Fibroblast of the aortic adventitia (primary cell): ENCODE measurements at regions not wholly inside any gene's neighbourhood (a gene's known extent, or its start where the extent isn't known, plus 50 kb on each side); places are given as distances from the start of the nearest gene placed in this dataset.

ENCODE experiments used
- DNase-seq: peaks from one replicate; pipeline ENCODE4 v3.0.0-alpha.2; 2010; ENCODE audit warnings: low read depth
- H3K4me3 ChIP-seq: 2 replicates; pipeline ENCODE4 v1.5.1; 2011; ENCODE audit warnings: low read depth, mild to moderate bottlenecking, control low read depth, low read length, moderate library complexity
- CTCF ChIP-seq: IDR thresholded peaks from 2 replicates; pipeline ENCODE4 v1.5.1; 2011; ENCODE audit warnings: mild to moderate bottlenecking, low read length, control low read depth, inconsistent platforms; ENCODE audit not compliant: insufficient read depth

GRCh38 chr6:19349429-19349828, 487.7 kb upstream of the ID4 start:
- TF ChIP-seq CTCF: no peak
- DNase-seq: no peak
- no peak overlapping the region for H3K4me3 ChIP-seq

- H3K4me3 ChIP-seq: no peak overlapping the region
- no peak for TF ChIP-seq CTCF
- DNase-seq: no peak
These were observed 483.0 kb upstream of the ID4 start for GRCh38 chr6:19354181-19354580.

GRCh38 chr6:19356692-19357091, 480.5 kb upstream of the ID4 start:
- H3K4me3 ChIP-seq: no peak overlapping the region
- no peak for TF ChIP-seq CTCF
- DNase-seq: no peak

GRCh38 chr6:19362396-19362795, 474.8 kb upstream of the ID4 start:
- DNase-seq: no peak
- TF ChIP-seq CTCF: no peak
- no peak overlapping the region for H3K4me3 ChIP-seq

GRCh38 chr6:19368511-19368910, 468.7 kb upstream of the ID4 start:
- no peak overlapping the region for H3K4me3 ChIP-seq
- TF ChIP-seq CTCF: peak; percentile 3
- DNase-seq: peak; percentile 60

GRCh38 chr6:19369785-19370184, 467.4 kb upstream of the ID4 start:
- no peak for TF ChIP-seq CTCF
- no peak overlapping the region for H3K4me3 ChIP-seq
- DNase-seq: peak; percentile 30

- no peak overlapping the region for H3K4me3 ChIP-seq
- DNase-seq: no peak
- TF ChIP-seq CTCF: no peak
These were observed 466.3 kb upstream of the ID4 start for GRCh38 chr6:19370831-19371230.
